H1 (cell line): ENCODE measurements at regions not wholly inside any gene's neighbourhood (a gene's known extent, or its start where the extent isn't known, plus 50 kb on each side); places are given as distances from the start of the nearest gene placed in this dataset.

ENCODE experiments used
- BRCA1 ChIP-seq: IDR thresholded peaks from 2 replicates; pipeline ENCODE4 v1.6.1; 2012; ENCODE audit warnings: low read depth, low read length, improper control_type of control experiment
- CHD1 ChIP-seq: IDR thresholded peaks from 2 replicates; pipeline ENCODE4 v1.6.1; 2012; ENCODE audit warnings: low read depth, low read length, improper control_type of control experiment
- CTCF ChIP-seq, 3 experiments: IDR thresholded peaks; 1 replicate in 2 of 3; 2 replicates in 1 of 3; pipeline versions ENCODE4 v1.5.1 to v1.6.1; 2011; ENCODE audit warnings: low read length in 3 of 3, mild to moderate bottlenecking in 3 of 3, inconsistent platforms in 2 of 3, low read depth in 1 of 3, moderate library complexity in 1 of 3; ENCODE audit not compliant: insufficient read depth in 1 of 3; ENCODE audit errors: control extremely low read depth in 1 of 3
- EZH2 ChIP-seq: fragments of 200-600 bp; sonication (generic); IDR thresholded peaks from 2 replicates; pipeline ENCODE4 v1.7.1; 2012; ENCODE audit warnings: low read depth, mild to moderate bottlenecking, moderate library complexity, low read length, inconsistent platforms; ENCODE audit not compliant: severe bottlenecking
- GTF2F1 ChIP-seq: IDR thresholded peaks from 2 replicates; pipeline ENCODE4 v1.6.1; 2012; ENCODE audit warnings: low read depth, low read length, improper control_type of control experiment, borderline replicate concordance
- HDAC2 ChIP-seq, 2 experiments: fragments of 300-600 bp in 1 of 2; sonication (generic) in 1 of 2; IDR thresholded peaks; 2 replicates each; pipeline ENCODE4 v1.6.1; 2011 to 2012; ENCODE audit warnings: low read depth in 2 of 2, low read length in 2 of 2, mild to moderate bottlenecking in 2 of 2, moderate library complexity in 2 of 2, borderline replicate concordance in 1 of 2, inconsistent platforms in 1 of 2
- POLR2A ChIP-seq, 2 experiments: IDR thresholded peaks; 1 replicate in 1 of 2; 2 replicates in 1 of 2; pipeline ENCODE4 v1.6.1; 2011; ENCODE audit warnings: low read depth in 2 of 2, low read length in 2 of 2, mild to moderate bottlenecking in 2 of 2; ENCODE audit errors: control extremely low read depth in 1 of 2
- RAD21 ChIP-seq, 2 experiments: IDR thresholded peaks in 1 of 2; conservative IDR thresholded peaks in 1 of 2; 2 replicates each; pipeline ENCODE4 v1.6.1; 2011; ENCODE audit warnings: low read depth in 2 of 2, low read length in 2 of 2, improper control_type of control experiment in 1 of 2, inconsistent platforms in 1 of 2, mild to moderate bottlenecking in 1 of 2, moderate library complexity in 1 of 2
- ZNF274 ChIP-seq: IDR thresholded peaks from 2 replicates; pipeline ENCODE4 v1.7.0; 2012; ENCODE audit warnings: low read length, borderline replicate concordance; ENCODE audit errors: extremely low read depth

GRCh38 chr12:24537083-24537860 is 411.6 kb downstream of the BCAT1 start:
- TF ChIP-seq CTCF (IDR thresholded peaks at IDR 0.05; ENCODE audit: control extremely low read depth in 1 of 3, insufficient read depth in 1 of 3, low read depth in 1 of 3, low read length in 3 of 3) (no peak), ZNF274 (no peak), POLR2A (IDR thresholded peaks at IDR 0.05; ENCODE audit: control extremely low read depth in 1 of 2, low read depth in 2 of 2, low read length in 2 of 2) (no peak), EZH2 (no peak), GTF2F1 (no peak), HDAC2 (IDR thresholded peaks at IDR 0.05; ENCODE audit: borderline replicate concordance in 1 of 2, low read depth in 2 of 2, low read length in 2 of 2) (no peak), BRCA1 (no peak), RAD21 (IDR thresholded peaks at IDR 0.05 in 1 of 2, conservative IDR thresholded peaks at IDR 0.05 in 1 of 2; ENCODE audit: low read depth in 2 of 2, low read length in 2 of 2) (no peak), CHD1 (no peak)
